ENCODE measurements at regions not wholly inside any gene's neighbourhood (a gene's known extent, or its start where the extent isn't known, plus 50 kb on each side); places are given as distances from the start of the nearest gene placed in this dataset.

GRCh38 chr1:238675221-238675620 lies 711.1 kb upstream of the CHRM3 start:
- DNase-seq (ENCODE audit: low read depth, low spot score), result no peak
- in situ Hi-C loops (cut with HindIII; ENCODE audit: low pct_unique_long_range_greater_than_20kb, low sequenced_read_pairs), result no loop called here

- in situ Hi-C loops (cut with HindIII; ENCODE audit: low pct_unique_long_range_greater_than_20kb, low sequenced_read_pairs), result no loop called here
- no peak for DNase-seq (ENCODE audit: low read depth, low spot score)
These were observed 712.1 kb upstream of the CHRM3 start for GRCh38 chr1:238674316-238674715.

- in situ Hi-C loops (cut with HindIII; ENCODE audit: low pct_unique_long_range_greater_than_20kb, low sequenced_read_pairs), result no loop called here
- no peak for DNase-seq (ENCODE audit: low read depth, low spot score)
These were observed 712.8 kb upstream of the CHRM3 start for GRCh38 chr1:238673561-238673960.

- in situ Hi-C loops (cut with HindIII; ENCODE audit: low pct_unique_long_range_greater_than_20kb, low sequenced_read_pairs), result no loop called here
- DNase-seq (ENCODE audit: low read depth, low spot score), result no peak
These were observed 713.6 kb upstream of the CHRM3 start for GRCh38 chr1:238672806-238673205.

GRCh38 chr1:238672262-238672661 lies 714.1 kb upstream of the CHRM3 start:
- DNase-seq (ENCODE audit: low read depth, low spot score), result no peak
- in situ Hi-C loops (cut with HindIII; ENCODE audit: low pct_unique_long_range_greater_than_20kb, low sequenced_read_pairs), result no loop called here

- in situ Hi-C loops (cut with HindIII; ENCODE audit: low pct_unique_long_range_greater_than_20kb, low sequenced_read_pairs), result no loop called here
- peak; percentile 6 for DNase-seq (ENCODE audit: low read depth, low spot score)
These were observed 722.2 kb upstream of the CHRM3 start for GRCh38 chr1:238664139-238664538.

GRCh38 chr1:238660849-238661248 lies 725.5 kb upstream of the CHRM3 start:
- no peak for DNase-seq (ENCODE audit: low read depth, low spot score)
- in situ Hi-C loops (cut with HindIII; ENCODE audit: low pct_unique_long_range_greater_than_20kb, low sequenced_read_pairs), result no loop called here

- DNase-seq (ENCODE audit: low read depth, low spot score), result no peak
- in situ Hi-C loops (cut with HindIII; ENCODE audit: low pct_unique_long_range_greater_than_20kb, low sequenced_read_pairs), result no loop called here
These were observed 727.6 kb upstream of the CHRM3 start for GRCh38 chr1:238658763-238659162.

GRCh38 chr1:238653693-238654321 lies 732.6 kb upstream of the CHRM3 start:
- in situ Hi-C loops (cut with HindIII; ENCODE audit: low pct_unique_long_range_greater_than_20kb, low sequenced_read_pairs), result no loop called here
- DNase-seq (ENCODE audit: low read depth, low spot score), result no peak

GRCh38 chr1:238652346-238652968 lies 733.9 kb upstream of the CHRM3 start:
- in situ Hi-C loops (cut with HindIII; ENCODE audit: low pct_unique_long_range_greater_than_20kb, low sequenced_read_pairs), result no loop called here
- peak; percentile 14 for DNase-seq (ENCODE audit: low read depth, low spot score)

- in situ Hi-C loops (cut with HindIII; ENCODE audit: low pct_unique_long_range_greater_than_20kb, low sequenced_read_pairs), result no loop called here
- DNase-seq (ENCODE audit: low read depth, low spot score), result no peak
These were observed 737.2 kb upstream of the CHRM3 start for GRCh38 chr1:238649200-238649599.

- in situ Hi-C loops (cut with HindIII; ENCODE audit: low pct_unique_long_range_greater_than_20kb, low sequenced_read_pairs), result no loop called here
- no peak for DNase-seq (ENCODE audit: low read depth, low spot score)
These were observed 737.6 kb upstream of the CHRM3 start for GRCh38 chr1:238648751-238649150.

- DNase-seq (ENCODE audit: low read depth, low spot score), result no peak
- in situ Hi-C loops (cut with HindIII; ENCODE audit: low pct_unique_long_range_greater_than_20kb, low sequenced_read_pairs), result no loop called here
These were observed 738.1 kb upstream of the CHRM3 start for GRCh38 chr1:238648296-238648695.

- DNase-seq (ENCODE audit: low read depth, low spot score), result peak; percentile 93
- in situ Hi-C loops (cut with HindIII; ENCODE audit: low pct_unique_long_range_greater_than_20kb, low sequenced_read_pairs), result no loop called here
These were observed 738.5 kb upstream of the CHRM3 start for GRCh38 chr1:238647877-238648276.

GRCh38 chr1:238642231-238642630 lies 744.1 kb upstream of the CHRM3 start:
- DNase-seq (ENCODE audit: low read depth, low spot score), result no peak
- in situ Hi-C loops (cut with HindIII; ENCODE audit: low pct_unique_long_range_greater_than_20kb, low sequenced_read_pairs), result no loop called here

- in situ Hi-C loops (cut with HindIII; ENCODE audit: low pct_unique_long_range_greater_than_20kb, low sequenced_read_pairs), result no loop called here
- DNase-seq (ENCODE audit: low read depth, low spot score), result peak; percentile 54
These were observed 746.5 kb upstream of the CHRM3 start for GRCh38 chr1:238639861-238640260.

GRCh38 chr1:238628110-238628509 lies 737.4 kb upstream of the ZP4 start:
- in situ Hi-C loops (cut with HindIII; ENCODE audit: low pct_unique_long_range_greater_than_20kb, low sequenced_read_pairs), result no loop called here
- DNase-seq (ENCODE audit: low read depth, low spot score), result no peak

GRCh38 chr1:238624776-238625175 lies 734.1 kb upstream of the ZP4 start:
- no peak for DNase-seq (ENCODE audit: low read depth, low spot score)
- in situ Hi-C loops (cut with HindIII; ENCODE audit: low pct_unique_long_range_greater_than_20kb, low sequenced_read_pairs), result no loop called here

- in situ Hi-C loops (cut with HindIII; ENCODE audit: low pct_unique_long_range_greater_than_20kb, low sequenced_read_pairs), result no loop called here
- DNase-seq (ENCODE audit: low read depth, low spot score), result no peak
These were observed 730.7 kb upstream of the ZP4 start for GRCh38 chr1:238621405-238621804.

- in situ Hi-C loops (cut with HindIII; ENCODE audit: low pct_unique_long_range_greater_than_20kb, low sequenced_read_pairs), result no loop called here
- no peak for DNase-seq (ENCODE audit: low read depth, low spot score)
These were observed 728.9 kb upstream of the ZP4 start for GRCh38 chr1:238619652-238620051.
